ENCODE measurements at regions not wholly inside any gene's neighbourhood (a gene's known extent, or its start where the extent isn't known, plus 50 kb on each side); places are given as distances from the start of the nearest gene placed in this dataset.

DNA sequence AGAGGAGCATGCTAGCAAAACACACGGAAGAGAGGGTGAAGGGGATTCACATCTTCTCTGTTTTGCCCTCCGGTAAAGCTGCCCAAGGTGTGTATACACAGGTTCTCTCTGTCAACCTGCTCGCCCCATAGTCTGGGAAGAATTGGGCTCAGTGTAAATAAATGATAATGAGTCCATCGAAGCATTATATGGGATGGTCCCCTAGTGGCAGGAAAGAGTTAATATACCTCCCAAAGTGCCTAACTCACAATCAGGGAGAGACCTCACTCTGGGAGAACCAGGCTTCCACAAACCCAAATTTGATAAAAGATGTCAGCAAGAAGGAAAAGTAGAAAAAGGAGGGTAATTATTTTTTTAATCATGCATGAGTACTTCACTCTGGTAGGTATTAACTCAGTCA, 262.2 kb upstream of the ZNF521 start:
- no peak for TF ChIP-seq EP300 (IDR thresholded peaks at IDR 0.05; ENCODE audit: borderline replicate concordance)
- TF ChIP-seq, protein P1, sequence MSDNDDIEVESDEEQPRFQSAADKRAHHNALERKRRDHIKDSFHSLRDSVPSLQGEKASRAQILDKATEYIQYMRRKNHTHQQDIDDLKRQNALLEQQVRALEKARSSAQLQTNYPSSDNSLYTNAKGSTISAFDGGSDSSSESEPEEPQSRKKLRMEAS (IDR thresholded peaks at IDR 0.05): no peak
- TF ChIP-seq, protein P2, sequence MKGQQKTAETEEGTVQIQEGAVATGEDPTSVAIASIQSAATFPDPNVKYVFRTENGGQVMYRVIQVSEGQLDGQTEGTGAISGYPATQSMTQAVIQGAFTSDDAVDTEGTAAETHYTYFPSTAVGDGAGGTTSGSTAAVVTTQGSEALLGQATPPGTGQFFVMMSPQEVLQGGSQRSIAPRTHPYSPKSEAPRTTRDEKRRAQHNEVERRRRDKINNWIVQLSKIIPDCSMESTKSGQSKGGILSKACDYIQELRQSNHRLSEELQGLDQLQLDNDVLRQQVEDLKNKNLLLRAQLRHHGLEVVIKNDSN (IDR thresholded peaks at IDR 0.05): no peak
- TF ChIP-seq TAF1 (IDR thresholded peaks at IDR 0.05; ENCODE audit: low read depth): no peak

Measured in Ishikawa (cell line).